ENCODE measurements at regions not wholly inside any gene's neighbourhood (a gene's known extent, or its start where the extent isn't known, plus 50 kb on each side); places are given as distances from the start of the nearest gene placed in this dataset.
A peak's percentile ranks its signal among the peaks of the same experiment; 100 is the strongest.
"Not testable (repeated sequence)": the region's sequence is repeated elsewhere in the genome, so short reads cannot be mapped to it uniquely, and the experiment has no call there.

DNA sequence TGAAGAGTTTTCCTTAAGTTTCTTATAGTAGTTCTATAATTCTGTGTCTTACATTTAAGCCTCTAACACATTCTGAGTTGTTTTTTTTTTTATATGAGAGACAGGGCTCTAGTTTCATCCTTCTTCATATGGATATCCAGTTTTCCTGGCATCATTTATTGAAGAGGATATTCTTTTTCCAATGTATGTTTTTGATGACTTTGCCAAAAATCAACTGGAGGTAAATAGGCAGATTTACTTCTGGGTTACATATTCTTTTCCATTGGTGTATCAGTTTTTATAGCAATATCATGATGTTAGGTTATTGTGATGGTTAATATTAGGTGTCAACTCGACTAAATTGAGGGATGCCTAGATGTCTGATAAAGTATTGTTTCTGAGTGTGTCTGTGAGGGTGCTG, 650.7 kb upstream of the GRID2 start:
- WGBS (ENCODE audit: insufficient coverage) = no CpG with 5 or more reads among the region's 1 CpG
- no peaks in the 10 kb centered on the region for H3K9me3 ChIP-seq (replicated peaks; ENCODE audit: control insufficient read depth, low read depth, low read length)

DNA sequence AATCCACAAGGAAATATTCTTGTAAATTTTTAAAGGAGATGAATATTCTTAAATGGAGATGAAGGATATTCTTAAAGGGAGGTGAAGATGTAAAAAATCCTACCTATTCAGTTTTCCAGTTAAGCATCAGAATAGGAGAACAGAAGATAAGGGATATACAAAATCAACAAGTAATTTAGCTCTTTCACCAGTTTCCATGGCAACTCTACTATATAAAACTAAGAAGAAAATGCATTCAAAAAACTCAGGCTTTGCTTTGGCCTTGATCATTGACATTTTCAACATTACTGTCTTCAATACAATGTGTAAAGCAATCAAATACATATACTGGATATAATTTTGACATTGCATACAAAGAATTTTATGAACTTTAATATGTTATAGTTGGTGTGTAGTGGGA, 622.7 kb upstream of the GRID2 start:
- no peaks in the 10 kb centered on the region for H3K9me3 ChIP-seq (replicated peaks; ENCODE audit: control insufficient read depth, low read depth, low read length)
- no peaks in the 10 kb centered on the region for H3K27me3 ChIP-seq (ENCODE audit: control insufficient read depth, insufficient read depth, low read length)
- no peaks in the 10 kb centered on the region for H3K36me3 ChIP-seq (ENCODE audit: control insufficient read depth, insufficient read depth, low read length)
- H3K27ac ChIP-seq (ENCODE audit: low read length) = no peak overlapping the region
- no peak for DNase-seq
- no peak overlapping the region for H3K4me3 ChIP-seq (ENCODE audit: low read length)
- H3K4me1 ChIP-seq (ENCODE audit: control insufficient read depth, insufficient read depth, low read length) = no peaks in the 10 kb centered on the region

More for the DNA sequence above, 650.7 kb upstream of the GRID2 start:
- Histone ChIP-seq H3K27me3 (ENCODE audit: control insufficient read depth, insufficient read depth, low read length) (no peaks in the 10 kb centered on the region), H3K4me1 (ENCODE audit: control insufficient read depth, insufficient read depth, low read length) (no peaks in the 10 kb centered on the region), H3K27ac (ENCODE audit: low read length) (no peak overlapping the region), H3K4me3 (ENCODE audit: low read length) (no peak overlapping the region), H3K36me3 (ENCODE audit: control insufficient read depth, insufficient read depth, low read length) (no peaks in the 10 kb centered on the region)
- DNase-seq = no peak

DNA sequence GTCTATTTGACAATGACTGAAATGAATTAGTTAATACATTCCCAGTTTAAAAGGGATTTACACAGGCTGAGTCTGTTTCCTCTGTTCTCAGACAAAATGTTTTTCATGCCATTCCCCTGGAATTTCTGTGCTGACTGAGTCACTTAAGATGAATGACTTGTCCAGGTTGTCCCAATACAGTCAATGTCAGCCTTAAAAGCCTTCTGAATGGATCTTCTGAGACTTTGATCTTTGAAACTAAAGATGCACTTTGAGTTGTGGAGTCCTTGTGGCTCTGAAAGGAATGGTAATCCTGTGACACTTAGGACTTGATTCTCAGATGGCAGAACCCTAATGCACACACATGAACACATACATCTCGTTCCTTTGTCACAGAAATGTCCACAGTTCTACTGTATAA, 622.2 kb upstream of the GRID2 start:
- no peak overlapping the region for H3K27ac ChIP-seq (ENCODE audit: low read length)
- DNase-seq = no peak

DNA sequence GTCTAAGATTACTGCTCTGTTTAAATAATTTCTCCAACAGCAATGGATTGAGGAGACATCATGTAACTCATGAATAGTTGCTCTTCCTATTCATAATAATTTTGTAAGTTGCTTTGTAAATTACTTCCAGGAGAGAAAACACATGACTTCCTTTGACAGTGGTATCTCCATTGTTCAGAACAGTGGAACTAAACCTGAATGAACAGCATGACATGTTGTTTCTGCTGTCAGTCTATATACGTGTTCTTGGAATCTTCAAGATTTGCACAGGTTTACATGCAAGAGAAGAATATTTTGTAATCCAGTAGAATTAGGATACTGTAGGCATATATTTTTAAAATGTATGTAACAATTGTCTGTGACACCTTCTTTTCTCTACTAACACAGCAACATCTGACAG, 618.8 kb upstream of the GRID2 start:
- no peak overlapping the region for H3K4me3 ChIP-seq (ENCODE audit: low read length)
- DNase-seq = no peak
- WGBS (ENCODE audit: insufficient coverage) = no CpG with 5 or more reads among the region's 1 CpG
- no peak overlapping the region for H3K27ac ChIP-seq (ENCODE audit: low read length)
- H3K9me3 ChIP-seq (replicated peaks; ENCODE audit: control insufficient read depth, low read depth, low read length) = no peaks in the 10 kb centered on the region
- no peaks in the 10 kb centered on the region for H3K36me3 ChIP-seq (ENCODE audit: control insufficient read depth, insufficient read depth, low read length)
- H3K27me3 ChIP-seq (ENCODE audit: control insufficient read depth, insufficient read depth, low read length) = no peaks in the 10 kb centered on the region
- no peaks in the 10 kb centered on the region for H3K4me1 ChIP-seq (ENCODE audit: control insufficient read depth, insufficient read depth, low read length)

More for the DNA sequence above, 622.2 kb upstream of the GRID2 start:
- H3K4me1 ChIP-seq (ENCODE audit: control insufficient read depth, insufficient read depth, low read length) = no peaks in the 10 kb centered on the region
- WGBS (ENCODE audit: insufficient coverage) = no CpG with 5 or more reads among the region's 1 CpG
- H3K27me3 ChIP-seq (ENCODE audit: control insufficient read depth, insufficient read depth, low read length) = no peaks in the 10 kb centered on the region
- no peaks in the 10 kb centered on the region for H3K36me3 ChIP-seq (ENCODE audit: control insufficient read depth, insufficient read depth, low read length)
- H3K4me3 ChIP-seq (ENCODE audit: low read length) = no peak overlapping the region
- no peaks in the 10 kb centered on the region for H3K9me3 ChIP-seq (replicated peaks; ENCODE audit: control insufficient read depth, low read depth, low read length)

DNA sequence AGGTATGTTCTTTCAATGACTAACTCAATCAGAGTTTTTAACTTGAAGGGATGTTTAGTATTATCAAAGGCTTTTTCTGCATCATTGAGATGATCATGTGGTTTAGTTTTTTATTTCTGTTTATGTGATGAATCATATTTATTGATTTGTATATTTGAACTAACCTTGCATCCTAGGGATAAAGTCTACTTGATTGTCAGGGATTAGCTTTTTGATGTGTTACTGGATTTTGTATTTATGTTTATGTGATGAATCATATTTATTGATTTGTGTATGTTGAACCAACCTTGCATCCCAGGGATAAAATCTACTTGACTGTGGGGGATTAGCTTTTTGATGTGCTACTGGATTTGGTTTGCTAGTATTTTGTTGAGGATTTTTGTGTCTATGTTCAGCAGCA, 615.4 kb upstream of the GRID2 start:
- Histone ChIP-seq H3K4me3 (ENCODE audit: low read length) (no peak overlapping the region), H3K4me1 (ENCODE audit: control insufficient read depth, insufficient read depth, low read length) (no peaks in the 10 kb centered on the region), H3K36me3 (ENCODE audit: control insufficient read depth, insufficient read depth, low read length) (no peaks in the 10 kb centered on the region), H3K27ac (ENCODE audit: low read length) (no peak overlapping the region), H3K27me3 (ENCODE audit: control insufficient read depth, insufficient read depth, low read length) (no peaks in the 10 kb centered on the region), H3K9me3 (replicated peaks; ENCODE audit: control insufficient read depth, low read depth, low read length) (no peaks in the 10 kb centered on the region)
- DNase-seq = no peak

DNA sequence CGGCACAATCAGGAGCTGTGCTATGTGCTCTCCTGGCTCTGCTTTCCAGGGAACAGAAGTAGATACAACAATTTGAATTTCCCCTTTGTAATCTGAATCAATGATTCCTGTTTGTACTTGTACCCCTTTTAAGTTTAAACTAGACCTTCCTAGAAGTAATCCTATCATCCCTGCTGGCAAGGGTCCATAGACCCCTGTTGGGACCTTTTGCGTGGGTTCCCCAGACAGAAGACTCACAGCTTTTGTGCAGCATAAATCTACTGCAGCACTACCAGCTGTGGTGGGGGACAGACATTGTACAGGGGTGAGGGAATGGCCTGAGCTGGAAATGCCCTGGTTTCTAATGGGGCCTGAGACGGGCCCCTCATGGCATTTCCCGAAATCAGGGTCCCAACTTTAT, 604.1 kb upstream of the GRID2 start:
- not testable (repeated sequence) for H3K4me3 ChIP-seq (ENCODE audit: low read length); H3K36me3 ChIP-seq (ENCODE audit: control insufficient read depth, insufficient read depth, low read length); H3K4me1 ChIP-seq (ENCODE audit: control insufficient read depth, insufficient read depth, low read length); H3K27me3 ChIP-seq (ENCODE audit: control insufficient read depth, insufficient read depth, low read length); H3K27ac ChIP-seq (ENCODE audit: low read length); H3K9me3 ChIP-seq (replicated peaks; ENCODE audit: control insufficient read depth, low read depth, low read length); DNase-seq
- no CpG with 5 or more reads among the region's 4 CpGs for WGBS (ENCODE audit: insufficient coverage)

DNA sequence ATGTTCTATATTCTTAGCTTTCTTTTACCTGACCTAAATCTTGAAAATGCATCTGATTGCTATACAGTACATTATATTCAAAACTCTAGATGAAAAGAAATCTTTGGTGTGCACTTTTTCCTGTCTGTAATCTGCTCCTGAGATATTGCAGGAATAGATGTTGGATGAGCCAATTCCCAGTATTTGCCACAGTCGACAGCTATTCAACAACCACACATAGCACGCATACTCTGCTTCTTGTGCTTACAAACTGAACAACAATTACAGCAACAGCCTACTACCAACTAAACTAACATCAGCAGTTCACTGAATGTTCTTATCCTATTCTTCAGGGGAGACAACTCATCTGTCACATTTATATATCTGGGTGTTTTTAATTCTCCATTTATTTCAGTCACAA, 573.9 kb upstream of the GRID2 start:
- H3K36me3 ChIP-seq (ENCODE audit: control insufficient read depth, insufficient read depth, low read length) = no peaks in the 10 kb centered on the region
- no peaks in the 10 kb centered on the region for H3K4me1 ChIP-seq (ENCODE audit: control insufficient read depth, insufficient read depth, low read length)
- no peak overlapping the region for H3K27ac ChIP-seq (ENCODE audit: low read length)
- H3K9me3 ChIP-seq (replicated peaks; ENCODE audit: control insufficient read depth, low read depth, low read length) = no peaks in the 10 kb centered on the region
- WGBS (ENCODE audit: insufficient coverage) = 100% methylated on average over 1 of the region's 2 CpGs
- no peak overlapping the region for H3K4me3 ChIP-seq (ENCODE audit: low read length)
- H3K27me3 ChIP-seq (ENCODE audit: control insufficient read depth, insufficient read depth, low read length) = no peaks in the 10 kb centered on the region
- DNase-seq = no peak

DNA sequence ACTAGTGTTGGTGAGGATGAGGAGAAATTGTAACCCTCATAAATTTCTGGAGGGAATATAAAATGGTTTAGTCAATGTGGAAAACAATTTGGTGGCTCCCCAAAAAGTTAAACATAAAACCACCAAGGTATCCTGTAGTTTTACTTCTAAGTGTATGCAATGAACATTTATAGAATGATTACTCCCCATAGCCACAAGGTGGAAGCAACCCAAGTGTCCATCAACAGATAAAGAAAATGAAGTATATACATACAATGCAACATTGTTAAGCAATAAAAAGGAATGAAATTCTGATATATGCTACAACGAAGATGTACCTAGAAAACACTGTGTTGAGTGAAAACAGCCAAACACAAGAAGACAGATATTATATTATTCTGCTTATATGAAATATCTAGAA, 569.1 kb upstream of the GRID2 start:
- DNase-seq = no peak
- no peaks in the 10 kb centered on the region for H3K27me3 ChIP-seq (ENCODE audit: control insufficient read depth, insufficient read depth, low read length)
- no peak overlapping the region for H3K27ac ChIP-seq (ENCODE audit: low read length)
- no peaks in the 10 kb centered on the region for H3K9me3 ChIP-seq (replicated peaks; ENCODE audit: control insufficient read depth, low read depth, low read length)
- no peaks in the 10 kb centered on the region for H3K36me3 ChIP-seq (ENCODE audit: control insufficient read depth, insufficient read depth, low read length)
- no CpG with 5 or more reads among the region's 1 CpG for WGBS (ENCODE audit: insufficient coverage)
- H3K4me1 ChIP-seq (ENCODE audit: control insufficient read depth, insufficient read depth, low read length) = no peaks in the 10 kb centered on the region
- no peak overlapping the region for H3K4me3 ChIP-seq (ENCODE audit: low read length)

DNA sequence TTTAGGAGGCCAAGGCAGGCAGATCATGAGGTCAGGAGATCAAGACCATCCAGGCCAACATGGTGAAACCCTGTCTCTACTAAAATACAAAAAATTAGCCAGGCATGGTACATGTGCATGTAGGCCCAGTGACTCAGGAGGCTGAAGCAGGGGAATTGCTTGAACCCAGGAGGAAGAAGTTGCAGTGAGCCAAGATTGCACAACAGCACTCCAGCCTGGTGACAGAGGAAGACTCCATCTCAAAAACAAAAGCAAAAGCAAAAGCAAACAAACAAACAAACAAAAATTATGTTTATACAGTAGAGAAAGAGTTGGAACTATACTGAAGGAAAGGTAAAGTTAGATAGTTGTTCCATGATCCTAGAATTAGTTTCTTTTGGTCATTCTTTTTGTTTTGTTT, 564.9 kb upstream of the GRID2 start:
- not testable (repeated sequence) for H3K4me1 ChIP-seq (ENCODE audit: control insufficient read depth, insufficient read depth, low read length); H3K4me3 ChIP-seq (ENCODE audit: low read length); H3K27ac ChIP-seq (ENCODE audit: low read length); DNase-seq; H3K9me3 ChIP-seq (replicated peaks; ENCODE audit: control insufficient read depth, low read depth, low read length); H3K36me3 ChIP-seq (ENCODE audit: control insufficient read depth, insufficient read depth, low read length); H3K27me3 ChIP-seq (ENCODE audit: control insufficient read depth, insufficient read depth, low read length)

DNA sequence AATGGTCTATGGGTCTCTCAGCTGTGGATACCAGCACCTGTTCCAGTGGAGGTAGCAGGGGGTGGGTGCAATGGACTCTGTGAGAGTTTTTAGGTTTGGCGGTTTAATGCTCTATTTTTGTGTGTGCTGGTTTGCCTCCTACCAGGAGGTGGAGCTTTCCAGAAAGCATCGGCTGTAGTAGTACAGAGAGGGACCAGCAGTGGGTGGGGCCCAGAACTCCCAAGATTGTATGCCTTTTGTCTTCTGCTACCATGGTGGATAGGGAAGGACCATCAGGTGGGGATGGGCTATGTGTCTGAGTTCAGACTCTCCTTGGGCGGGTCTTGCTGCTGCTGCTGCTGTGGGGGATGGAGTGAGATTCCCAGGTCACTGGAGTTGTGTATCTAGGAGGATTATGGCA, 557.2 kb upstream of the GRID2 start:
- no peak for DNase-seq
- Histone ChIP-seq H3K4me1 (ENCODE audit: control insufficient read depth, insufficient read depth, low read length) (no peaks in the 10 kb centered on the region), H3K27ac (ENCODE audit: low read length) (no peak overlapping the region), H3K4me3 (ENCODE audit: low read length) (no peak overlapping the region), H3K36me3 (ENCODE audit: control insufficient read depth, insufficient read depth, low read length) (no peaks in the 10 kb centered on the region), H3K9me3 (replicated peaks; ENCODE audit: control insufficient read depth, low read depth, low read length) (no peaks in the 10 kb centered on the region), H3K27me3 (ENCODE audit: control insufficient read depth, insufficient read depth, low read length) (no peaks in the 10 kb centered on the region)
- WGBS (ENCODE audit: insufficient coverage) = 88% methylated on average over 3 of the region's 3 CpGs

DNA sequence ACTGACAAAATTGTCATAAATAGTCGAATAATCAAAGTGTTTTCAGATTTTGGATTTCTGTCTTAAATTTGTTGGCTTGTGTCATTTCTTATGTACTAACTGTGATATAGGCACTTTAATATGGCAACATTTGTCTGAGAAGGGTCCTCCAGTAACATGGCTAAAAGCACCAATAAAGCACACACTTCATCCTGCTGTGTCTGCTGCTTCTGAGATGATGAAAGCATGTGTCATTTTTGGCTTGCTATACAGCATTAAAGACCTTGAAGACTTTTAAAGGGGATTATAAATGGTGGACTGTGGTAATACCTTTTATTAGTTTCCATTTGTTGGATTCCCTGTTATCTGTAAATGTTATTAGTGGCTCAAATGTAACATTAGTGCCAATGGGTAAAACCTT, 551.8 kb upstream of the GRID2 start:
- Histone ChIP-seq H3K27ac (ENCODE audit: low read length) (no peak overlapping the region), H3K4me3 (ENCODE audit: low read length) (no peak overlapping the region), H3K36me3 (ENCODE audit: control insufficient read depth, insufficient read depth, low read length) (no peaks in the 10 kb centered on the region), H3K27me3 (ENCODE audit: control insufficient read depth, insufficient read depth, low read length) (no peaks in the 10 kb centered on the region), H3K4me1 (ENCODE audit: control insufficient read depth, insufficient read depth, low read length) (no peaks in the 10 kb centered on the region), H3K9me3 (replicated peaks; ENCODE audit: control insufficient read depth, low read depth, low read length) (no peaks in the 10 kb centered on the region)
- WGBS (ENCODE audit: insufficient coverage) = no CpG with 5 or more reads among the region's 1 CpG
- peak; percentile 2 for DNase-seq

Data from muscle of leg (tissue), 3 donors.